ENCODE measurements at regions not wholly inside any gene's neighbourhood (a gene's known extent, or its start where the extent isn't known, plus 50 kb on each side); places are given as distances from the start of the nearest gene placed in this dataset.

- TF ChIP-seq, protein P1, sequence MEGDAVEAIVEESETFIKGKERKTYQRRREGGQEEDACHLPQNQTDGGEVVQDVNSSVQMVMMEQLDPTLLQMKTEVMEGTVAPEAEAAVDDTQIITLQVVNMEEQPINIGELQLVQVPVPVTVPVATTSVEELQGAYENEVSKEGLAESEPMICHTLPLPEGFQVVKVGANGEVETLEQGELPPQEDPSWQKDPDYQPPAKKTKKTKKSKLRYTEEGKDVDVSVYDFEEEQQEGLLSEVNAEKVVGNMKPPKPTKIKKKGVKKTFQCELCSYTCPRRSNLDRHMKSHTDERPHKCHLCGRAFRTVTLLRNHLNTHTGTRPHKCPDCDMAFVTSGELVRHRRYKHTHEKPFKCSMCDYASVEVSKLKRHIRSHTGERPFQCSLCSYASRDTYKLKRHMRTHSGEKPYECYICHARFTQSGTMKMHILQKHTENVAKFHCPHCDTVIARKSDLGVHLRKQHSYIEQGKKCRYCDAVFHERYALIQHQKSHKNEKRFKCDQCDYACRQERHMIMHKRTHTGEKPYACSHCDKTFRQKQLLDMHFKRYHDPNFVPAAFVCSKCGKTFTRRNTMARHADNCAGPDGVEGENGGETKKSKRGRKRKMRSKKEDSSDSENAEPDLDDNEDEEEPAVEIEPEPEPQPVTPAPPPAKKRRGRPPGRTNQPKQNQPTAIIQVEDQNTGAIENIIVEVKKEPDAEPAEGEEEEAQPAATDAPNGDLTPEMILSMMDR (IDR thresholded peaks at IDR 0.05): no peak
- no peak for TF ChIP-seq POLR2AphosphoS5 (IDR thresholded peaks at IDR 0.05)
- no peak for TF ChIP-seq EP300 (IDR thresholded peaks at IDR 0.05)
Observed at GRCh38 chr11:134591338-134591737, 179.3 kb upstream of the B3GAT1 start.
